PC-3 (cell line): ENCODE measurements at regions not wholly inside any gene's neighbourhood (a gene's known extent, or its start where the extent isn't known, plus 50 kb on each side); places are given as distances from the start of the nearest gene placed in this dataset.

Experiments
- ATAC-seq: fragments of 200-7000 bp; cut with Tn5 transposase; 2 replicates; pipeline ENCODE4 v1.9.1; 2020; ENCODE audit warnings: mild to moderate bottlenecking, moderate library complexity
- BruUV-seq: library from RNA; stranded (reverse); fragments of 400-500 nt; replicated peaks from 2 replicates; lab custom pipeline; 2021; lab: Mats Ljungman, UMichigan
- CTCF ChIA-PET: fragments of 300-600 bp; sonication (Branson Sonifier 250); formaldehyde crosslinking; loops from one replicate; lab custom pipeline; 2022; ENCODE audit warnings: antibody characterized with exemption; lab: Charles Lee
- POLR2A ChIA-PET: fragments of 300-600 bp; sonication (Branson Sonifier 250); formaldehyde crosslinking; loops from one replicate; lab custom pipeline; 2022; ENCODE audit warnings: antibody characterized with exemption; ENCODE audit not compliant: unreplicated experiment; lab: Charles Lee
- DNase-seq: peaks from one replicate; pipeline ENCODE4 v3.0.0-alpha.2; 2015
- H2AFZ ChIP-seq: fragments of 300-600 bp; sonication (generic); 2 replicates; pipeline ENCODE4 v1.6.0; 2016; ENCODE audit warnings: antibody characterized with exemption, low read length
- H3F3A ChIP-seq: fragments of 300-600 bp; sonication (generic); one replicate; pipeline ENCODE4 v1.6.0; 2017; ENCODE audit warnings: antibody characterized with exemption, low read length, control low read depth, mild to moderate bottlenecking; ENCODE audit not compliant: unreplicated experiment
- H3K27ac ChIP-seq: fragments of 300-600 bp; sonication (generic); 2 replicates; pipeline ENCODE4 v1.5.1; 2016; ENCODE audit warnings: mild to moderate bottlenecking, low read length
- H3K27me3 ChIP-seq: fragments of 300-600 bp; sonication (generic); 2 replicates; pipeline ENCODE4 v1.6.1; 2016; ENCODE audit warnings: low read length, mixed read lengths
- H3K36me3 ChIP-seq: fragments of 300-600 bp; sonication (generic); 2 replicates; pipeline ENCODE4 v1.6.1; 2016; ENCODE audit warnings: low read depth, mixed run types, low read length, mixed read lengths
- H3K4me1 ChIP-seq: fragments of 300-600 bp; sonication (generic); 2 replicates; pipeline ENCODE4 v1.5.1; 2016; ENCODE audit warnings: low read length; ENCODE audit not compliant: insufficient read depth
- H3K4me2 ChIP-seq: fragments of 300-600 bp; sonication (generic); 2 replicates; pipeline ENCODE4 v1.6.0; 2016; ENCODE audit warnings: low read length
- H3K4me3 ChIP-seq: fragments of 300-600 bp; sonication (generic); 2 replicates; pipeline ENCODE4 v1.5.1; 2016; ENCODE audit warnings: mild to moderate bottlenecking, low read length, mixed read lengths
- H3K79me2 ChIP-seq: fragments of 300-600 bp; sonication (generic); 2 replicates; pipeline ENCODE4 v1.6.1; 2017; ENCODE audit warnings: low read length, mixed read lengths
- H3K9ac ChIP-seq: fragments of 300-600 bp; sonication (generic); 2 replicates; pipeline ENCODE4 v1.6.0; 2016; ENCODE audit warnings: mild to moderate bottlenecking, low read length
- H3K9me2 ChIP-seq: fragments of 300-600 bp; sonication (generic); replicated peaks from 2 replicates; pipeline ENCODE4 v1.6.1; 2016; ENCODE audit warnings: mixed run types, low read length, mixed read lengths
- H3K9me3 ChIP-seq: fragments of 300-600 bp; sonication (generic); 2 replicates; pipeline ENCODE4 v1.6.1; 2016; ENCODE audit warnings: low read length, mixed read lengths
- H4K20me1 ChIP-seq: fragments of 300-600 bp; sonication (generic); 2 replicates; pipeline ENCODE4 v1.6.1; 2016; ENCODE audit warnings: low read length, mixed read lengths
- EZH2 ChIP-seq: fragments of 300-600 bp; sonication (generic); IDR thresholded peaks from one replicate; pipeline ENCODE4 v1.6.1; 2017; ENCODE audit warnings: antibody characterized with exemption, mild to moderate bottlenecking, low read length; ENCODE audit not compliant: unreplicated experiment
- EZH2phosphoT487 ChIP-seq: fragments of 300-600 bp; sonication (generic); IDR thresholded peaks from 2 replicates; pipeline ENCODE4 v1.6.1; 2018; ENCODE audit warnings: mild to moderate bottlenecking, antibody characterized with exemption, low read length, borderline replicate concordance
- intact Hi-C: fragments of 100-400 bp; cut with micrococcal nuclease; formaldehyde crosslinking; loops from 2 replicates; pipeline ENCODE4 v1.9.0; 2023
- TF ChIP-seq, protein P1 (sequence below): fragments of 300-600 bp; sonication (generic); conservative IDR thresholded peaks from 2 replicates; pipeline ENCODE4 v1.5.1; 2017; ENCODE audit warnings: antibody characterized with exemption, low read depth, mild to moderate bottlenecking, low read length

DNA sequence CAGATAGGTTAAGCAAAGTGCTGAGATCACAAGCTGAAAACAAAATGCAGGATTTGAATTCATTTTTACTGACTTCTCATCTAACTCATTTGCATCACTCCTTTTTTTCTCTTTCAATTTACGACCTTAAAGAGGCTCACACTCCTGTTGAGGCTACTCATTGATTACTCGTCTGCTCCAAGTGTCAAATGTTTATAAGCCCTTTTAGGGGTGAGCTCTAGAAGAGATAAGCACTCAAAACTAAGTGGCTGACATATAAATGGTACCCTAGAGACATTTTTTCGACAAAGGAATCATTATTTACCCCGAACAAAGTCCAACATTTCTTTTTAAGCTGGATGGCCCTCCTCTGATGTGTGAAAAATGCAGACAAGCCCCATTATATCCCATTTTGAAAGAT is 483.1 kb downstream of the MAT2B start:
- Histone ChIP-seq H4K20me1 (no peaks in the 10 kb centered on the region), H3K4me2 (no peak overlapping the region), H3K9ac (no peak overlapping the region), H3F3A (no peaks in the 10 kb centered on the region), H3K9me3 (no peaks in the 10 kb centered on the region), H3K79me2 (no peaks in the 10 kb centered on the region), H2AFZ (no peak overlapping the region), H3K27ac (no peak overlapping the region), H3K27me3 (no peaks in the 10 kb centered on the region), H3K4me1 (no peaks in the 10 kb centered on the region), H3K4me3 (no peak overlapping the region), H3K36me3 (no peaks in the 10 kb centered on the region), H3K9me2 (no peaks in the 10 kb centered on the region)
- ChIA-PET CTCF (no interaction called here), POLR2A (no interaction called here)
- DNase-seq (no peak), ATAC-seq (no peak)
- intact Hi-C loops: no loop called here
- BruUV-seq: no TSS peak
- no peak for TF ChIP-seq EZH2

DNA sequence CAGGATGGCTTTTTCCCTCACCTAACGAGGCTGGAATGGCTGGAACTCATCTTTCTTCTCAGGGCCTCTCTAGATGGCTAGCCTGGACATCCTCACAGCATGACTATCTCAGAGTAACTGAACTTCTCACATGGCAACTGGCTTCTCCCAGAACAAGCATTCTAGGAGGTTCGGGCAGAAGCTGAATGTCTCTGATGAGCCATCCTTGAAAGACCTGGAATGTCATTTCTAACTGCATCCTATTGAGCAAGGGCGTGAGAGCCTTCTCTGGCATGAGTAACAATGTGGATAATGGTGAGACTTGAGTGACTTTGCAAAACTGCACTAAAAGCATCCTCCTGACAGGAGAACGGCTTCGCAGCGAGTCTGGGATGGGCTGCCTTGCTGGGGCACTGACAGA is 487.7 kb downstream of the MAT2B start:
- intact Hi-C loops: no loop called here
- H3K9me2 ChIP-seq: no peaks in the 10 kb centered on the region
- H3K27me3 ChIP-seq: no peaks in the 10 kb centered on the region
- no peak overlapping the region for H3K27ac ChIP-seq
- H3K4me3 ChIP-seq: no peak overlapping the region
- no peak overlapping the region for H3K9ac ChIP-seq
- no peaks in the 10 kb centered on the region for H3K36me3 ChIP-seq
- no peak for ATAC-seq
- ChIA-PET POLR2A (no interaction called here), CTCF (no interaction called here)
- no peaks in the 10 kb centered on the region for H3K4me1 ChIP-seq
- H3K79me2 ChIP-seq: no peaks in the 10 kb centered on the region
- DNase-seq: no peak
- no peak overlapping the region for H2AFZ ChIP-seq
- no peaks in the 10 kb centered on the region for H4K20me1 ChIP-seq
- TF ChIP-seq EZH2: no peak
- H3F3A ChIP-seq: no peaks in the 10 kb centered on the region
- no peak overlapping the region for H3K4me2 ChIP-seq
- H3K9me3 ChIP-seq: no peaks in the 10 kb centered on the region; the same call in 1 of the 2 replicates
- BruUV-seq: no TSS peak

DNA sequence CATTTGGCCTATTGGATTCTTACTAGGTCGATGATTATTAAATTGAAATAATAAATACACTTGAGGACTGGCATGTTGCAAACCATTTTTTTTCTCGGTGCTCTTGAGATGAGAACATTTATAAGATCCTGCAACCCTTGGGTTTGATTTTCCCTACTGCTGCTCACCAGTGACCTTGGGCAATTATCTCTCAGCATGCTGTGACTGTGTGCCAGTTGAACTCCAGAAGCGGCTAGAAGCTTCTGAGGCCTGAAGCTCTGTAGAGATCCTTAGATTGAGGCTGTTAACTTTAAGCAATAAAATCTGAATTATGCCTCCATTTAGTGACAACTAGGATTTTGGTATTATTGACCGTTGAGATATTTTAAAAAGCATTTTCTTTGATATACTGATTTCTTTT is 489.8 kb downstream of the MAT2B start:
- H3F3A ChIP-seq: no peaks in the 10 kb centered on the region
- no peak for ATAC-seq
- no peak for TF ChIP-seq EZH2phosphoT487
- TF ChIP-seq, protein P1, sequence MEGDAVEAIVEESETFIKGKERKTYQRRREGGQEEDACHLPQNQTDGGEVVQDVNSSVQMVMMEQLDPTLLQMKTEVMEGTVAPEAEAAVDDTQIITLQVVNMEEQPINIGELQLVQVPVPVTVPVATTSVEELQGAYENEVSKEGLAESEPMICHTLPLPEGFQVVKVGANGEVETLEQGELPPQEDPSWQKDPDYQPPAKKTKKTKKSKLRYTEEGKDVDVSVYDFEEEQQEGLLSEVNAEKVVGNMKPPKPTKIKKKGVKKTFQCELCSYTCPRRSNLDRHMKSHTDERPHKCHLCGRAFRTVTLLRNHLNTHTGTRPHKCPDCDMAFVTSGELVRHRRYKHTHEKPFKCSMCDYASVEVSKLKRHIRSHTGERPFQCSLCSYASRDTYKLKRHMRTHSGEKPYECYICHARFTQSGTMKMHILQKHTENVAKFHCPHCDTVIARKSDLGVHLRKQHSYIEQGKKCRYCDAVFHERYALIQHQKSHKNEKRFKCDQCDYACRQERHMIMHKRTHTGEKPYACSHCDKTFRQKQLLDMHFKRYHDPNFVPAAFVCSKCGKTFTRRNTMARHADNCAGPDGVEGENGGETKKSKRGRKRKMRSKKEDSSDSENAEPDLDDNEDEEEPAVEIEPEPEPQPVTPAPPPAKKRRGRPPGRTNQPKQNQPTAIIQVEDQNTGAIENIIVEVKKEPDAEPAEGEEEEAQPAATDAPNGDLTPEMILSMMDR: no peak
- no peak for TF ChIP-seq EZH2
- CTCF ChIA-PET: no interaction called here
- no peak overlapping the region for H3K4me3 ChIP-seq
- no peaks in the 10 kb centered on the region for H3K36me3 ChIP-seq
- no peak overlapping the region for H3K4me2 ChIP-seq
- POLR2A ChIA-PET: no interaction called here
- H3K4me1 ChIP-seq: no peaks in the 10 kb centered on the region
- intact Hi-C loops: no loop called here
- H3K9ac ChIP-seq: no peak overlapping the region
- no peaks in the 10 kb centered on the region; the same call in 1 of the 2 replicates for H3K9me3 ChIP-seq
- H3K9me2 ChIP-seq: no peaks in the 10 kb centered on the region
- no peaks in the 10 kb centered on the region for H3K27me3 ChIP-seq
- H3K27ac ChIP-seq: no peak overlapping the region
- no peaks in the 10 kb centered on the region for H3K79me2 ChIP-seq
- H4K20me1 ChIP-seq: no peaks in the 10 kb centered on the region
- BruUV-seq: no TSS peak
- no peak for DNase-seq
- no peak overlapping the region for H2AFZ ChIP-seq

DNA sequence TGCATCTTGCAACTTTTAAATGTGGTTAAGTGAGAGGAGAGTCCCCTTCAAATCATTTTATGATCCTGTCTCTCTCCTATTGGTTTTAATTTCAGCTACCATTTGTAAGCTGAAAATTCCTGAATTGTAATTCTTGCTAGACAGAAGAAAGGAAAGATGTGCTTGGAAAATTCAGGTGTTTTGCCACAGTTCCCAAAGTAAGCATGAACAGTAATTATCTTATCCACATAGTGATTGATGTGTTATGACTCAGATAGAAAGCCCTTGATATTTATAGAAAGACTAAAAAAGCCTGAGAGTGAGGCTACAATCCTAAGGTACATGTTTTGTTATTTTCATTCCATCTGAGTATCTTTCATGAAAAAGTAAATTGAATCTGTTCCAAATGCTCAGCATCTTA is 492.5 kb downstream of the MAT2B start:
- no peak overlapping the region for H3K4me3 ChIP-seq
- no peaks in the 10 kb centered on the region for H3K9me2 ChIP-seq
- H3K9ac ChIP-seq: no peak overlapping the region
- POLR2A ChIA-PET: no interaction called here
- H3K9me3 ChIP-seq: no peaks in the 10 kb centered on the region; the same call in 1 of the 2 replicates
- CTCF ChIA-PET: no interaction called here
- no peaks in the 10 kb centered on the region for H3F3A ChIP-seq
- no TSS peak for BruUV-seq
- no peak overlapping the region for H3K27ac ChIP-seq
- no peaks in the 10 kb centered on the region for H3K27me3 ChIP-seq
- no peak overlapping the region for H3K4me2 ChIP-seq
- no peaks in the 10 kb centered on the region for H3K4me1 ChIP-seq
- no peak for DNase-seq
- intact Hi-C loops: no loop called here
- no peaks in the 10 kb centered on the region for H4K20me1 ChIP-seq
- H2AFZ ChIP-seq: no peak overlapping the region
- TF ChIP-seq EZH2 (no peak), EZH2phosphoT487 (no peak)
- TF ChIP-seq, protein P1: no peak
- no peak for ATAC-seq
- H3K79me2 ChIP-seq: no peaks in the 10 kb centered on the region
- no peaks in the 10 kb centered on the region for H3K36me3 ChIP-seq
